ENCODE measurements at regions not wholly inside any gene's neighbourhood (a gene's known extent, or its start where the extent isn't known, plus 50 kb on each side); places are given as distances from the start of the nearest gene placed in this dataset.
"Not testable (repeated sequence)": the region's sequence is repeated elsewhere in the genome, so short reads cannot be mapped to it uniquely, and the experiment has no call there.

DNA sequence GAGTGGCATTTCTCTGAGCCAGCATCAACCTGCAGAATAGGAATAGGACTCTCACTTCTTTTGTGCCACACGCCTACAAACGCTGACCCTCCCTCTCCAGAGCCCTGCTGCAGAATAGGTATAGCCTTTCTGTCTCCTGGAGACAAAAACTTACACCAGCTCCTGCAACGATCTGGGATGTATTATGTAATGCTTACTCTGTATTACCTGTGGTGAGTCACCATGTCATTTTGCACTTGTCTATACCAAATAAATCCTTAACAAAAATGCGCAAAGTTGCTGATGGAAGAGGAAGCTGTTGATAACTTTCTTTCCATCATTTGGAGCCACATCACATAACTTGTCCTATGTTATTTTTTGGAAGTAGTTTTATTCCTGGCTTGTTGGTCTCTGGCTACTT is 155.8 kb upstream of the FNDC3A start:
- Histone ChIP-seq H3K9me3 (ENCODE audit: control insufficient read depth, insufficient read depth, low read length) (no peaks in the 10 kb centered on the region), H3K27ac (ENCODE audit: low read depth, low read length) (no peak overlapping the region), H3K27me3 (ENCODE audit: control insufficient read depth, insufficient read depth, low read length) (no peaks in the 10 kb centered on the region), H3K36me3 (ENCODE audit: control insufficient read depth, insufficient read depth, low read length) (no peaks in the 10 kb centered on the region), H3K4me3 (ENCODE audit: low read depth, low read length) (no peak overlapping the region), H3K4me1 (ENCODE audit: control insufficient read depth, insufficient read depth, low read length) (no peaks in the 10 kb centered on the region)
- WGBS (ENCODE audit: insufficient coverage) = no CpG with 5 or more reads among the region's 4 CpGs
- no peak for DNase-seq (ENCODE audit: low read depth in 4 of 6, low spot score in 6 of 6)

DNA sequence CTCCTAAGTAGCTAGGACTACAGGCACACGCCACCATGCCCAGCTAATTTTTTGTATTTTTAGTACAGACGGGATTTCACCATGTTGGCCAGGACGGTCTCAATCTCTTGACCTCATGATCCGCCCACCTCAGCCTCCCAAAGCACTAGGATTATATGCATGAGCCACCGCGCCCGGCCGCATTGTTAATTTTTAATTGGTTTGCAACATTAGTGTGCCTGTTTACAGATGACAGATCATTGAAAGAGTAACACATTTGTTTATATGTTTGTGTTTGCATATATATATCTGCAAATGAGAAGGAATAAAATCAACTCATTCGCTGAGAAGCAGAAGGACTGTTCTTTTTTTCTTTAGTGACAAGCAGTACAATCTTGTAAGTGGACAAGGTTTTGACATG is 152.2 kb upstream of the FNDC3A start:
- H3K4me1 ChIP-seq (ENCODE audit: control insufficient read depth, insufficient read depth, low read length); H3K9me3 ChIP-seq (ENCODE audit: control insufficient read depth, insufficient read depth, low read length); H3K4me3 ChIP-seq (ENCODE audit: low read depth, low read length); H3K27ac ChIP-seq (ENCODE audit: low read depth, low read length); H3K36me3 ChIP-seq (ENCODE audit: control insufficient read depth, insufficient read depth, low read length); DNase-seq (ENCODE audit: low read depth in 4 of 6, low spot score in 6 of 6); H3K27me3 ChIP-seq (ENCODE audit: control insufficient read depth, insufficient read depth, low read length): not testable (repeated sequence)
- WGBS (ENCODE audit: insufficient coverage) = 76% methylated on average over 3 of the region's 9 CpGs

DNA sequence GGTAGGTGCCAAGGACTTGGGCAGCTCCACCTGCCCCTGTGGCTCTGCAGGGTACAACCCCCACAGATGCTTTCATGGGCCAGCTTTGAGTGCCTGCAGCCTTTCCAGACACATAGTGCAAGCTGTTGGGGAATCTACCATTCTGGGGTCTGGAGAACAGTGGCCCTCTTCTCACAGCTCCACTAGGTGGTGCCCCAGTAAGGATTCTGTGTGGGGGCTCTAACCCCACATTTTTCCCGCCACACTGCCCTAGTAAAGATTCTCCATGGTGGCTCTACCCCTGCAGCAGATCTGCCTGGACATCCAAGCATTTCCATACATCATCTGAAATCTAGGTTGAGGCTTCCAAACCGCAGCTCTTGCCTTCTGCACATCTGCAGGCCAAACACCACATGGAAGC is 149.7 kb upstream of the FNDC3A start:
- WGBS (ENCODE audit: insufficient coverage) = 100% methylated on average over 2 of the region's 2 CpGs
- Histone ChIP-seq H3K27me3 (ENCODE audit: control insufficient read depth, insufficient read depth, low read length) (no peaks in the 10 kb centered on the region), H3K9me3 (ENCODE audit: control insufficient read depth, insufficient read depth, low read length) (no peaks in the 10 kb centered on the region), H3K4me3 (ENCODE audit: low read depth, low read length) (no peak overlapping the region), H3K36me3 (ENCODE audit: control insufficient read depth, insufficient read depth, low read length) (no peaks in the 10 kb centered on the region), H3K4me1 (ENCODE audit: control insufficient read depth, insufficient read depth, low read length) (no peaks in the 10 kb centered on the region), H3K27ac (ENCODE audit: low read depth, low read length) (no peak overlapping the region)
- no peak for DNase-seq (ENCODE audit: low read depth in 4 of 6, low spot score in 6 of 6)

DNA sequence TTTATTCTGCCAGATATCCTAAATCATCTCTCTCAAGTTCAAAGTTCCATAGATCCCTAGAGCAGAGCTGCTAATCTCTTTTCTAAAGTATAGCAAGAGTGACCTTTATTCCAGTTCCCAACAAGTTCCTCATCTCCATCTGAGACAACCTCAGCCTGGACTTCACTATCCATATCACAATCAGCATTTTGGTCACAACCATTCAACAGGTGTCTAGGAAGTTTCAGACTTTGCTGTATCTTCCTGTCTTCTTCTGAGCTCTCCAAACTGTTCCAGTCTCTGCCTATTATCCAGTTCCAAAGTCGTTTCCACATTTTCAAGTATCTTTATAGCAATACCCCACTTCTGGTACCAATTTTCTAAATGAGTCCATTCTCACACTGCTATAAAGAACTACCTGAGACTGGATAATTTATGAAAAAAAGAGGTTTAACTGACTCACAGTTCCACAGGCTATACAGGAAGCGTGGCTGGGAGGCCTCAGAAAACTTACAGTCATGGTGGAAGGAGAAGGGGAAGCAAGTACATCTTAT is 148.7 kb upstream of the FNDC3A start:
- not testable (repeated sequence) for DNase-seq (ENCODE audit: low read depth in 4 of 6, low spot score in 6 of 6); H3K4me1 ChIP-seq (ENCODE audit: control insufficient read depth, insufficient read depth, low read length); H3K27me3 ChIP-seq (ENCODE audit: control insufficient read depth, insufficient read depth, low read length); H3K27ac ChIP-seq (ENCODE audit: low read depth, low read length); H3K4me3 ChIP-seq (ENCODE audit: low read depth, low read length); H3K36me3 ChIP-seq (ENCODE audit: control insufficient read depth, insufficient read depth, low read length); H3K9me3 ChIP-seq (ENCODE audit: control insufficient read depth, insufficient read depth, low read length)
- WGBS (ENCODE audit: insufficient coverage) = no CpG with 5 or more reads among the region's 2 CpGs

DNA sequence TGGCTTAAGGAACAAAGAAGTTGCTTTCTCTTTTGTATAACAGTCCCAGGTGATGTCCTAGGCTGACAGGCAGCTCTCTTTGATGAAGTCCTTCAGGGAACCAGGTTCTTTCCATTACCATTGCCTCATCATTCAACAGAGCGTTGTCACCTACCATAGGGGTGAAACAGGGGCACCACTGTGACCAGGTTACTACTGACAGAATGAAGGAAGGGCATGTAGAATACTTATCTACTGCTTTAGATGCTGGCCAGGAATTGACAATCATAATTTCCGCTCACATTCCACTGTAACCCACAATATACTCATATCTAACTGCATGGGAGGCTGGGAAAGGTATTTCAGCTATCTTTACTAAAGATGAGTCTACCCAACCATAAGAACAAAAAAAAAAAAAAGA is 148.0 kb upstream of the FNDC3A start:
- WGBS (ENCODE audit: insufficient coverage) = no CpG with 5 or more reads among the region's 2 CpGs
- no peak for DNase-seq (ENCODE audit: low read depth in 4 of 6, low spot score in 6 of 6)

DNA sequence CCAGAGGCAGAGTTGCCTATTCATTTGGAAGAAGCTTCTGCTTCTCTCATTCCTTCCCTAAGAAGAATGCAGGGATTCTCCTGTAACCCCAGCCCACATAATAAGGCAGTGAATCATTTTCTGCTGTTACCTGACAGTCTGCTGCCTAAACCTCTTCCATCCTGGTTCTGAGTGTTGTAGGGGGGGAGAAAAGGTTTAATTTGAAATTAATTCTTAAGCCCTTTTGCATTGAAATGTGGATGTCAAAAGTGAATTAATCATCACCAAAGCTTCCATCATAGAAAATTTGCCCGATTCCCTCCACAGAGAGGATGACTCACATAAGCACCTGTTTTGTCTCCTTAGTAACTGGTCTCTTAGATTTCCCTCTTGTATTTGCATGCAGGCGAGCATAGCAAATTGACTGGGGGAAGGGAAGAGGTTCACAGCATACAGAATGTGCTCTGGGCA is 146.7 kb upstream of the FNDC3A start:
- Histone ChIP-seq H3K4me1 (ENCODE audit: control insufficient read depth, insufficient read depth, low read length) (no peaks in the 10 kb centered on the region), H3K27me3 (ENCODE audit: control insufficient read depth, insufficient read depth, low read length) (no peaks in the 10 kb centered on the region), H3K9me3 (ENCODE audit: control insufficient read depth, insufficient read depth, low read length) (no peaks in the 10 kb centered on the region), H3K27ac (ENCODE audit: low read depth, low read length) (no peak overlapping the region), H3K4me3 (ENCODE audit: low read depth, low read length) (no peak overlapping the region), H3K36me3 (ENCODE audit: control insufficient read depth, insufficient read depth, low read length) (no peaks in the 10 kb centered on the region)
- no CpG with 5 or more reads among the region's 2 CpGs for WGBS (ENCODE audit: insufficient coverage)
- peak in 2 of 6 donors; percentile 9 to 74 for DNase-seq (ENCODE audit: low read depth in 4 of 6, low spot score in 6 of 6)

More for the DNA sequence above, 148.0 kb upstream of the FNDC3A start:
- Histone ChIP-seq H3K27ac (ENCODE audit: low read depth, low read length) (no peak overlapping the region), H3K9me3 (ENCODE audit: control insufficient read depth, insufficient read depth, low read length) (no peaks in the 10 kb centered on the region), H3K4me3 (ENCODE audit: low read depth, low read length) (no peak overlapping the region), H3K4me1 (ENCODE audit: control insufficient read depth, insufficient read depth, low read length) (no peaks in the 10 kb centered on the region), H3K27me3 (ENCODE audit: control insufficient read depth, insufficient read depth, low read length) (no peaks in the 10 kb centered on the region), H3K36me3 (ENCODE audit: control insufficient read depth, insufficient read depth, low read length) (no peaks in the 10 kb centered on the region)

DNA sequence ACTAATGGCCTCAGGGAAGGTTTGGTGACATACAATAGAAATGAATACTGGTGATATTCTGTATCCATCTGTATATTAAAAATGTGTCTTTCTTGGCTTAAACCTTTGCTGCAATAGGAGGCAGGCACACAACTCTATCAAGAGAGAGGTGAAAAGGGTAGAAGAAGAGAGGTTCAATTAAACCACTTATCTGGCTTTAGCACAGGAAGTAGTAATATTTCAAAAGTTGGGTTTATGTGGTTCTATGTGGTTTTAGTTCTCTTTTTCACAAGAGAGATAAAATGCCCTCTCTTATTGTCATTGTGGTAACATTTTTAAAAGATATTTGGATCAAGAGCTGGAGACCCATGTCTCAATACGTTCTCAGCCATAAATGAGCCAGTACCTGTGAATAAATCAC is 146.2 kb upstream of the FNDC3A start:
- H3K27ac ChIP-seq (ENCODE audit: low read depth, low read length) = no peak overlapping the region
- no peaks in the 10 kb centered on the region for H3K27me3 ChIP-seq (ENCODE audit: control insufficient read depth, insufficient read depth, low read length)
- no peaks in the 10 kb centered on the region for H3K36me3 ChIP-seq (ENCODE audit: control insufficient read depth, insufficient read depth, low read length)
- WGBS (ENCODE audit: insufficient coverage) = 60% methylated on average over 1 of the region's 1 CpG
- no peaks in the 10 kb centered on the region for H3K9me3 ChIP-seq (ENCODE audit: control insufficient read depth, insufficient read depth, low read length)
- H3K4me3 ChIP-seq (ENCODE audit: low read depth, low read length) = no peak overlapping the region
- no peaks in the 10 kb centered on the region for H3K4me1 ChIP-seq (ENCODE audit: control insufficient read depth, insufficient read depth, low read length)
- DNase-seq (ENCODE audit: low read depth in 4 of 6, low spot score in 6 of 6) = no peak

DNA sequence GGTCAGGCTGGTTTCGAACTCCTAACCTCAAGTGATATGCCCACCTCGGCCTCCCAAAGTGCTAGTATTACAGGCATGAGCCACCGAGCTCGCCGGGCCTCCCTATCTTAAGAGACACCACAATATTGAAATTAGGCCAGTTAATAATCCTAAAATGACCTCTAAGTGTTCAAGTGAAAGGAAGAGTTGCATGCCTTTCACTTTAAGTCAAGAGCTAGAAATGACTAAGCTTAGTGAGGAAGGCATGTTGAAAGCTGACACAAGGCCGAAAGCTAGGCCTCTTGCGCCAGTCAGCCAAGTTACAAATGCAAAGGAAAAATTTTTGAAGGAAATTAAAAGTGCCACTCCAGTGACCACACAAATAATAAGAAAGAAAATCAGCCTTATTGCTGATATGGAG is 144.5 kb upstream of the FNDC3A start:
- Histone ChIP-seq H3K27ac (ENCODE audit: low read depth, low read length) (no peak overlapping the region), H3K4me3 (ENCODE audit: low read depth, low read length) (no peak overlapping the region), H3K4me1 (ENCODE audit: control insufficient read depth, insufficient read depth, low read length) (no peaks in the 10 kb centered on the region), H3K9me3 (ENCODE audit: control insufficient read depth, insufficient read depth, low read length) (no peaks in the 10 kb centered on the region), H3K27me3 (ENCODE audit: control insufficient read depth, insufficient read depth, low read length) (no peaks in the 10 kb centered on the region), H3K36me3 (ENCODE audit: control insufficient read depth, insufficient read depth, low read length) (no peaks in the 10 kb centered on the region)
- 100% methylated on average over 1 of the region's 7 CpGs for WGBS (ENCODE audit: insufficient coverage)
- no peak for DNase-seq (ENCODE audit: low read depth in 4 of 6, low spot score in 6 of 6)

DNA sequence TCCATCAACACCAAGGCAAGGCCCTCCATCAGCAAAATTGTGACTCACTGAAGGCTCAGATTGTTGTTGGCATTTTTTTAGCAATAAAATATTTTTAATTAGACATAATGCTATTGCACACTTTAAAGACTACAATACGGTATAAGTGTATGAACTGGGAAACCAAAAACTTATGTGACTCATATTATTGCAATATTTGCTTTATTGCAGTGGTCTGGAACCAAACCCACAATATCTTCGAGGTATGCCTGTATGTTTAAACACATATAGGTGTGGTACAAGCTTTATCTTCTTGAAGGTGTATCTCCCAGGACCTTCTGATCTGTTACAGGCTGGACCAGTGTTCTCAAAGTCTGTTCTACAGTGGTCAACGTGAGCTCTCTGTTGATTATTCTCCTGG is 142.3 kb upstream of the FNDC3A start:
- Histone ChIP-seq H3K9me3 (ENCODE audit: control insufficient read depth, insufficient read depth, low read length) (no peaks in the 10 kb centered on the region), H3K27ac (ENCODE audit: low read depth, low read length) (no peak overlapping the region), H3K4me1 (ENCODE audit: control insufficient read depth, insufficient read depth, low read length) (no peaks in the 10 kb centered on the region), H3K4me3 (ENCODE audit: low read depth, low read length) (no peak overlapping the region), H3K36me3 (ENCODE audit: control insufficient read depth, insufficient read depth, low read length) (no peaks in the 10 kb centered on the region), H3K27me3 (ENCODE audit: control insufficient read depth, insufficient read depth, low read length) (no peaks in the 10 kb centered on the region)
- DNase-seq (ENCODE audit: low read depth in 4 of 6, low spot score in 6 of 6) = no peak
- no CpG with 5 or more reads among the region's 3 CpGs for whole genome bisulfite sequencing (ENCODE audit: insufficient coverage)

DNA sequence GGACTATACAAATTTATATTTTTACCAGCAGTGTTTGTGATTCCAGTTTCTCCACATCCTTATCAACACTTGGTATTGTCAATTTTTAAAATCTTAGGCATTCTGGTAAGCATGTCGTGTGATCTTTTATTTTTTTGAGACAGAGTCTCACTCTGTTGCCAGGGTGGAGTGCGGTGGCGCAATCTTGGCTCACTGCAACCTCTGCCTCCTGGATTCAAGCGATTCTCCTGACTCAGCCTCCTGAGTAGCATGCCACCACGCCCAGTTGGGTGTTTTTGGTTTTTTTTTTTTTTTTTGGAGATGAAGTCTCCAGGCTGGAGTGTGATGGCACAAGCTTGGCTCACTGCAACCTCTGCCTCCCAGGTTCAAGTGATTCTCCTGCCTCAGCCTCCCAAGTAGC is 140.4 kb upstream of the FNDC3A start:
- not testable (repeated sequence) for DNase-seq (ENCODE audit: low read depth in 4 of 6, low spot score in 6 of 6); H3K27me3 ChIP-seq (ENCODE audit: control insufficient read depth, insufficient read depth, low read length); H3K4me1 ChIP-seq (ENCODE audit: control insufficient read depth, insufficient read depth, low read length); H3K36me3 ChIP-seq (ENCODE audit: control insufficient read depth, insufficient read depth, low read length); H3K4me3 ChIP-seq (ENCODE audit: low read depth, low read length); H3K9me3 ChIP-seq (ENCODE audit: control insufficient read depth, insufficient read depth, low read length); H3K27ac ChIP-seq (ENCODE audit: low read depth, low read length)
- WGBS (ENCODE audit: insufficient coverage) = 97% methylated on average over 3 of the region's 5 CpGs
